C4-2B (cell line): ENCODE measurements at regions not wholly inside any gene's neighbourhood (a gene's known extent, or its start where the extent isn't known, plus 50 kb on each side); places are given as distances from the start of the nearest gene placed in this dataset.

Experiments
- ZFX ChIP-seq: fragments of 450-650 bp; IDR thresholded peaks from 2 replicates; pipeline ENCODE4 v1.6.1; 2017
- TF ChIP-seq, protein P1 (sequence below): fragments of 450-650 bp; conservative IDR thresholded peaks from 2 replicates; pipeline ENCODE4 v1.5.1; 2017; ENCODE audit warnings: mild to moderate bottlenecking

GRCh38 chr12:113569806-113570205 lies 98.1 kb upstream of the LHX5 start:
- TF ChIP-seq, protein P1, sequence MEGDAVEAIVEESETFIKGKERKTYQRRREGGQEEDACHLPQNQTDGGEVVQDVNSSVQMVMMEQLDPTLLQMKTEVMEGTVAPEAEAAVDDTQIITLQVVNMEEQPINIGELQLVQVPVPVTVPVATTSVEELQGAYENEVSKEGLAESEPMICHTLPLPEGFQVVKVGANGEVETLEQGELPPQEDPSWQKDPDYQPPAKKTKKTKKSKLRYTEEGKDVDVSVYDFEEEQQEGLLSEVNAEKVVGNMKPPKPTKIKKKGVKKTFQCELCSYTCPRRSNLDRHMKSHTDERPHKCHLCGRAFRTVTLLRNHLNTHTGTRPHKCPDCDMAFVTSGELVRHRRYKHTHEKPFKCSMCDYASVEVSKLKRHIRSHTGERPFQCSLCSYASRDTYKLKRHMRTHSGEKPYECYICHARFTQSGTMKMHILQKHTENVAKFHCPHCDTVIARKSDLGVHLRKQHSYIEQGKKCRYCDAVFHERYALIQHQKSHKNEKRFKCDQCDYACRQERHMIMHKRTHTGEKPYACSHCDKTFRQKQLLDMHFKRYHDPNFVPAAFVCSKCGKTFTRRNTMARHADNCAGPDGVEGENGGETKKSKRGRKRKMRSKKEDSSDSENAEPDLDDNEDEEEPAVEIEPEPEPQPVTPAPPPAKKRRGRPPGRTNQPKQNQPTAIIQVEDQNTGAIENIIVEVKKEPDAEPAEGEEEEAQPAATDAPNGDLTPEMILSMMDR: no peak
- no peak for TF ChIP-seq ZFX
